GM04504 (cell line): ENCODE measurements at regions not wholly inside any gene's neighbourhood (a gene's known extent, or its start where the extent isn't known, plus 50 kb on each side); places are given as distances from the start of the nearest gene placed in this dataset.
"Not testable (repeated sequence)": the region's sequence is repeated elsewhere in the genome, so short reads cannot be mapped to it uniquely, and the experiment has no call there.

Experiments used
- DNase-seq: peaks from one replicate; pipeline ENCODE4 v3.0.0-alpha.2; 2012; ENCODE audit warnings: low read depth

GRCh38 chr7:17396692-17397091 is 98.2 kb downstream of the AHR start:
- no peak for DNase-seq

GRCh38 chr7:17401791-17402627 is 103.6 kb downstream of the AHR start:
- DNase-seq, result no peak

- no peak for DNase-seq
Observed at GRCh38 chr7:17402628-17403278, 104.3 kb downstream of the AHR start.

- DNase-seq, result no peak
Observed at GRCh38 chr7:17404006-17404405, 105.6 kb downstream of the AHR start.

- peak; percentile 72 for DNase-seq
Observed at GRCh38 chr7:17405786-17406185, 107.3 kb downstream of the AHR start.

GRCh38 chr7:17406738-17407137 is 108.3 kb downstream of the AHR start:
- DNase-seq, result no peak

GRCh38 chr7:17407229-17407628 is 108.8 kb downstream of the AHR start:
- DNase-seq, result no peak

- DNase-seq, result peak; percentile 78
Observed at GRCh38 chr7:17408245-17408903, 109.9 kb downstream of the AHR start.

- no peak for DNase-seq
Observed at GRCh38 chr7:17408904-17409290, 110.4 kb downstream of the AHR start.

GRCh38 chr7:17411922-17412321 is 113.5 kb downstream of the AHR start:
- no peak for DNase-seq

- no peak for DNase-seq
Observed at GRCh38 chr7:17412883-17413282, 114.4 kb downstream of the AHR start.

- DNase-seq, result no peak
Observed at GRCh38 chr7:17415955-17416354, 117.5 kb downstream of the AHR start.

- DNase-seq, result not testable (repeated sequence)
Observed at GRCh38 chr7:17420308-17421015, 122.0 kb downstream of the AHR start.

- DNase-seq, result no peak
Observed at GRCh38 chr7:17421941-17422340, 123.5 kb downstream of the AHR start.

GRCh38 chr7:17422966-17423365 is 124.5 kb downstream of the AHR start:
- DNase-seq, result no peak

GRCh38 chr7:17427924-17428323 is 129.5 kb downstream of the AHR start:
- no peak for DNase-seq

- DNase-seq, result no peak
Observed at GRCh38 chr7:17429579-17429978, 131.1 kb downstream of the AHR start.

- no peak for DNase-seq
Observed at GRCh38 chr7:17432793-17433192, 134.3 kb downstream of the AHR start.

GRCh38 chr7:17434191-17434590 is 135.7 kb downstream of the AHR start:
- DNase-seq, result no peak

- peak; percentile 23 for DNase-seq
Observed at GRCh38 chr7:17434841-17435692, 136.6 kb downstream of the AHR start.

GRCh38 chr7:17436126-17436525 is 137.7 kb downstream of the AHR start:
- DNase-seq, result no peak
